NAMALWA (cell line): ENCODE measurements at regions not wholly inside any gene's neighbourhood (a gene's known extent, or its start where the extent isn't known, plus 50 kb on each side); places are given as distances from the start of the nearest gene placed in this dataset.
"Not testable (repeated sequence)": the region's sequence is repeated elsewhere in the genome, so short reads cannot be mapped to it uniquely, and the experiment has no call there.

ENCODE experiments used
- DNase-seq: peaks from one replicate; pipeline ENCODE4 v3.0.0-alpha.2; 2015; ENCODE audit warnings: low spot score

- DNase-seq, result no peak
Observed at GRCh38 chr17:70597774-70598173, 428.4 kb downstream of the KCNJ2 start.

GRCh38 chr17:70599198-70599597, 429.9 kb downstream of the KCNJ2 start:
- no peak for DNase-seq

GRCh38 chr17:70599945-70600344, 430.6 kb downstream of the KCNJ2 start:
- DNase-seq, result not testable (repeated sequence)

GRCh38 chr17:70603226-70603625, 433.9 kb downstream of the KCNJ2 start:
- no peak for DNase-seq

GRCh38 chr17:70604854-70605253, 435.5 kb downstream of the KCNJ2 start:
- DNase-seq, result no peak

GRCh38 chr17:70606086-70606485, 436.8 kb downstream of the KCNJ2 start:
- DNase-seq, result no peak

- no peak for DNase-seq
Observed at GRCh38 chr17:70608193-70608592, 438.9 kb downstream of the KCNJ2 start.

GRCh38 chr17:70608957-70609356, 439.6 kb downstream of the KCNJ2 start:
- DNase-seq, result no peak

GRCh38 chr17:70609566-70609965, 440.2 kb downstream of the KCNJ2 start:
- DNase-seq, result no peak

- DNase-seq, result no peak
Observed at GRCh38 chr17:70610161-70610560, 440.8 kb downstream of the KCNJ2 start.

- no peak for DNase-seq
Observed at GRCh38 chr17:70613681-70614080, 444.3 kb downstream of the KCNJ2 start.

- DNase-seq, result no peak
Observed at GRCh38 chr17:70615831-70616230, 446.5 kb downstream of the KCNJ2 start.

GRCh38 chr17:70618641-70619040, 449.3 kb downstream of the KCNJ2 start:
- DNase-seq, result no peak

- DNase-seq, result no peak
Observed at GRCh38 chr17:70621566-70621965, 452.2 kb downstream of the KCNJ2 start.

- DNase-seq, result peak; percentile 57
Observed at GRCh38 chr17:70622368-70623260, 453.3 kb downstream of the KCNJ2 start.

- DNase-seq, result no peak
Observed at GRCh38 chr17:70624211-70624610, 454.9 kb downstream of the KCNJ2 start.

GRCh38 chr17:70629902-70630301, 460.6 kb downstream of the KCNJ2 start:
- peak; percentile 9 for DNase-seq

GRCh38 chr17:70636517-70637133, 467.3 kb downstream of the KCNJ2 start:
- peak; percentile 64 for DNase-seq

- DNase-seq, result no peak
Observed at GRCh38 chr17:70642059-70642458, 472.7 kb downstream of the KCNJ2 start.

GRCh38 chr17:70644096-70644495, 474.8 kb downstream of the KCNJ2 start:
- no peak for DNase-seq

- DNase-seq, result no peak
Observed at GRCh38 chr17:70646673-70647072, 477.3 kb downstream of the KCNJ2 start.

GRCh38 chr17:70648166-70648565, 478.8 kb downstream of the KCNJ2 start:
- no peak for DNase-seq

GRCh38 chr17:70653850-70654249, 484.5 kb downstream of the KCNJ2 start:
- no peak for DNase-seq

- DNase-seq, result no peak
Observed at GRCh38 chr17:70654706-70655105, 485.4 kb downstream of the KCNJ2 start.
